ENCODE measurements at regions not wholly inside any gene's neighbourhood (a gene's known extent, or its start where the extent isn't known, plus 50 kb on each side); places are given as distances from the start of the nearest gene placed in this dataset.

DNA sequence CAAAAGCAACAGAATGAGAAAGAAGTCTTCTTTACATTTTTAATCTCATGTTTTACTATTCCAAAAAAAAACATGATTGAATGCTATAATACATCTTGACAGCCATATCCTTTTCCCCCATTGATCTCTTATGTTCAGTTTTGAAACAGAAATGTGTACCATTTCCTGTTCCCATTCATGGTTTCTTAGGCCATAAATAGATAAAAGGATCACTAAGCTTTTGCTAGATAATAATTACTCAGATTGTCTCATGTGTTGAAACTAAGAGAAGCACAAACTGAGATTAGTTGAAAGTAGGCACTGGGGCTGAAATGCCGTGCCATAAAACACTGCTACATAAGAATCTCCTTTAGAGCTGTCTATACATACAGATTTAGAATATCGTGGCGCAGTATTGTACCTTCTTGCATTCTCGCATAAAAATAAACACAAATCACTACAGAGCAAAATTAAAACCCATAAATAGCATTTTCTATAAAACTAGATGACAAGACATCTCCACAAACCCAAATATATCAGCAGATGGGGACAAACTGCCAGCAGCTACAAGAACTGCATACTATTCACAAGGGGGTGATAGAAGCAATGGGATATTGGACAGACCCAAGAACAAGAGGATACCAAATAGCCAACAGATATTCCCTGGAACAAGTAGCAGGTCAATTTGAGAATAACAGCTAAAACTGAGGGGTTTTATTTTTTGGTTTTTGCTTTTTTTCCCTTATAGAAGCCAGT, 405.3 kb upstream of the PRMT6 start:
- H3K36me3 Mint-ChIP-seq (ENCODE audit: low read depth), result no peaks in the 10 kb centered on the region
- peak overlapping the region in 2 of 3 experiments; percentile 20 to 60 for H3K27ac Mint-ChIP-seq
- TF ChIP-seq, protein P1, sequence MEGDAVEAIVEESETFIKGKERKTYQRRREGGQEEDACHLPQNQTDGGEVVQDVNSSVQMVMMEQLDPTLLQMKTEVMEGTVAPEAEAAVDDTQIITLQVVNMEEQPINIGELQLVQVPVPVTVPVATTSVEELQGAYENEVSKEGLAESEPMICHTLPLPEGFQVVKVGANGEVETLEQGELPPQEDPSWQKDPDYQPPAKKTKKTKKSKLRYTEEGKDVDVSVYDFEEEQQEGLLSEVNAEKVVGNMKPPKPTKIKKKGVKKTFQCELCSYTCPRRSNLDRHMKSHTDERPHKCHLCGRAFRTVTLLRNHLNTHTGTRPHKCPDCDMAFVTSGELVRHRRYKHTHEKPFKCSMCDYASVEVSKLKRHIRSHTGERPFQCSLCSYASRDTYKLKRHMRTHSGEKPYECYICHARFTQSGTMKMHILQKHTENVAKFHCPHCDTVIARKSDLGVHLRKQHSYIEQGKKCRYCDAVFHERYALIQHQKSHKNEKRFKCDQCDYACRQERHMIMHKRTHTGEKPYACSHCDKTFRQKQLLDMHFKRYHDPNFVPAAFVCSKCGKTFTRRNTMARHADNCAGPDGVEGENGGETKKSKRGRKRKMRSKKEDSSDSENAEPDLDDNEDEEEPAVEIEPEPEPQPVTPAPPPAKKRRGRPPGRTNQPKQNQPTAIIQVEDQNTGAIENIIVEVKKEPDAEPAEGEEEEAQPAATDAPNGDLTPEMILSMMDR (IDR thresholded peaks at IDR 0.05; ENCODE audit: unreplicated experiment in 3 of 3), result no peak
- peaks cover 7% of the 10 kb centered on the region for H3K9me3 Mint-ChIP-seq
- H3K4me1 Mint-ChIP-seq, result no peaks in the 10 kb centered on the region
- no peaks in the 10 kb centered on the region for H3K27me3 Mint-ChIP-seq (ENCODE audit: low read depth)
- no peak overlapping the region for H3K4me3 Mint-ChIP-seq

DNA sequence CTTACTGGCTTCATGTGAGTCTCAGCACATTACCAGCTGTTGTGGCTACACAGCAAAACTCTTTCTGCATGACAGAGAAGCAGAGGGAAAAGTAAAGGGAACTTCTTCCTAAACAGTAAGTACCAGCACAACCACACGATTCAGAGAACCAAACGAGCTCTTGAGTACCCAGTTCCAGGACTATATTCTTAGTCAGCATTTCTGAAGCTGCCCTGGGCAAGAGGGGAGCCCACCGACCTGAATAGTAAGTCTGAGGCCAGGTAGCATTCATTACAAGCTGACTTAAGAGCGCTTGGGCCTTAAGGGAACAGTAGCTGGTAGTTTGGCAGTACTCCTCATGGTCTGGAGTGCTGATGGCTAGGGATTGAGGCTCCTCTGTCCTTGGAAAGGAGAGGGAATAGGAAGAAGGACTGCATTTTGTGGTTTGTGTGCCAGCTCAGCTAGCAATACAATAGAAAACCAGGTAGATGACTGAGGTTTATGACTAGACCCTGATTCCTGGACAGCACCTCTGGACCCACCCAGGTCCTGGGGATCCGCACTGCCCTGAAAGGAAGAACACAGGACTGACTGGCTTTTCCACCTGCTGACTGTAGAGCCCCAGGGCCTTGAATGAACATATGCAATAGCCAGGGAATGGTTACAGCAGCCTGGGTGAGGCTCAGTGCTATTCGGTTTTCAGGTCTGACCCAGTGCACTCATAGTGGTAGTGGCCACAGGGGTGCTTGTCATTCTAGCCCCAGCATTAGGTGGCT, 396.8 kb upstream of the PRMT6 start:
- peaks cover 25% of the 10 kb centered on the region for H3K9me3 Mint-ChIP-seq
- no peaks in the 10 kb centered on the region for H3K4me1 Mint-ChIP-seq
- no peaks in the 10 kb centered on the region for H3K27me3 Mint-ChIP-seq (ENCODE audit: low read depth)
- H3K27ac Mint-ChIP-seq, result no peak overlapping the region
- H3K4me3 Mint-ChIP-seq, result no peak overlapping the region
- H3K36me3 Mint-ChIP-seq (ENCODE audit: low read depth), result no peaks in the 10 kb centered on the region
- TF ChIP-seq, protein P1 (IDR thresholded peaks at IDR 0.05; ENCODE audit: unreplicated experiment in 3 of 3), result no peak

DNA sequence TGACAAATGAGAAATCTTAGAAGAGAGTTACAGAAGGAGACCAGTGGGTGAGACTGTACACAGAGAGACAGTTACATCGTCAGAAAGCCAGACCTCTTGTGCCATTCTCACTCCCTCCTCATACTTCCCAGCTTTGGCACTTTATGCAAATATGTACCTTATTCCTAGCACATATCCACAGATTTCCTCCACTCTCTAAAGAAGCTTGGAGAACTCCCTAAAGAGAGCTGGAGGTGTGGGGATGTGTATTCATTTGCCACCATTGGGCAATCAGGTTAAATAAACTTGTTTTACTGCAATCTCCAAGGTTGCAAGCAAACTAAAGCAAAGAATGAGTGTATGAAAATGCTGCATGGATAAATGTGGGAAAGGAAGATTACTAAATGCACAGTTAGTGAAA, 380.9 kb upstream of the PRMT6 start:
- TF ChIP-seq, protein P1 (IDR thresholded peaks at IDR 0.05; ENCODE audit: unreplicated experiment in 3 of 3), result no peak
- Mint-ChIP-seq H3K4me1 (peaks cover 11% of the 10 kb centered on the region), H3K27ac (no peak overlapping the region), H3K27me3 (ENCODE audit: low read depth) (no peaks in the 10 kb centered on the region), H3K9me3 (no peaks in the 10 kb centered on the region), H3K36me3 (ENCODE audit: low read depth) (no peaks in the 10 kb centered on the region), H3K4me3 (no peak overlapping the region)

DNA sequence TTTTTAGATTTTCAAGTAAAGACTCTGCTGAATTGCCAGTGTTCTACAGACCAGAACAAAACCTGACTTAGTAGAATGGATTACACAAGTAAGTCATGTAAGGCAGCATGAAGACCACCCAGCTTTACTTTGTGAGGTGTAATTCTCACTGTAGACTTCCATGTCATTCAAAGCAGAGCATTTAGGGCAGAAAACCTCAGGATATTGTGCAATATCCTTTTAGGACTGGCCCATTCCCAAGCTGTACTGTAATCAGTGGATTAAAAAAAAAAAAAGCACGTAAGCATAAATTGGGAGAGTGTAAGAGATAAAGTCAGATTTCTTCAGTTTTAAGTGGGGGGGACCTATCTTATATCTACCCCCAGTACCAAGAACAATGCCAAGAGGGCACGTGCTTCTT, 380.5 kb upstream of the PRMT6 start:
- peaks cover 15% of the 10 kb centered on the region for H3K4me1 Mint-ChIP-seq
- H3K36me3 Mint-ChIP-seq (ENCODE audit: low read depth), result no peaks in the 10 kb centered on the region
- H3K9me3 Mint-ChIP-seq, result no peaks in the 10 kb centered on the region
- TF ChIP-seq, protein P1 (IDR thresholded peaks at IDR 0.05; ENCODE audit: unreplicated experiment in 3 of 3), result no peak
- H3K27ac Mint-ChIP-seq, result no peak overlapping the region
- H3K27me3 Mint-ChIP-seq (ENCODE audit: low read depth), result no peaks in the 10 kb centered on the region
- H3K4me3 Mint-ChIP-seq, result no peak overlapping the region

DNA sequence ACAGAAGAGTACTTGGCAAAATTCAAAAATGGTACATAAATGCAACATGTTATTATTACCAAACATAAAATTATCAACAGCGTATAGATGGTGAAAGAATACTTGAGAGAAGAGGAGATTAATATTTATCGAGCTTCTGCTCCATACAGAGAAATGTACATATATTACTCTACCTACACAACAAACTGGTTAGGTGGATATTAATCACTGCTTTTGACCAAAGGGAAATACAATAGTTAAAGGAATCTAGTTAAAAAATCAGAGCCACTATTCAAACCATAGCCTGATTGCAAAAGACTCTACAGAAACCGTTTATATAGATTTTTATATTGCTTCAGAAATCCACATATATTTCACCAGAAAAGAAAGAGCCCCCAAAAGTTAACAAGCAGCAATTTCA, 379.3 kb upstream of the PRMT6 start:
- Mint-ChIP-seq H3K4me1 (peaks cover 24% of the 10 kb centered on the region), H3K9me3 (no peaks in the 10 kb centered on the region)

More for the DNA sequence above, 379.3 kb upstream of the PRMT6 start:
- H3K27ac Mint-ChIP-seq, result no peak overlapping the region
- TF ChIP-seq, protein P1 (IDR thresholded peaks at IDR 0.05; ENCODE audit: unreplicated experiment in 3 of 3), result no peak
- no peaks in the 10 kb centered on the region for H3K36me3 Mint-ChIP-seq (ENCODE audit: low read depth)
- no peak overlapping the region for H3K4me3 Mint-ChIP-seq
- H3K27me3 Mint-ChIP-seq (ENCODE audit: low read depth), result no peaks in the 10 kb centered on the region
